HepG2 (cell line): ENCODE measurements at regions not wholly inside any gene's neighbourhood (a gene's known extent, or its start where the extent isn't known, plus 50 kb on each side); places are given as distances from the start of the nearest gene placed in this dataset.

Source experiments
- ATAC-seq: fragments of 200-7000 bp; cut with Tn5 transposase; 3 replicates; pipeline ENCODE4 v1.9.1; 2020; ENCODE audit warnings: mild to moderate bottlenecking, moderate library complexity
- BruUV-seq: library from RNA; stranded (reverse); fragments of 400-500 nt; replicated peaks from 2 replicates; lab custom pipeline; 2021; lab: Mats Ljungman, UMichigan
- CTCF ChIA-PET: fragments of 300-600 bp; formaldehyde crosslinking; extraction: SDS; loops from one replicate; lab custom pipeline; 2021; ENCODE audit warnings: low total read pairs, inconsistent platforms, low intra/inter-chr PET ratio; lab: Yijun Ruan, JAX
- POLR2A ChIA-PET: fragments of 350-600 bp; sonication (Branson Sonifier 250); formaldehyde crosslinking; loops from one replicate; lab custom pipeline; 2020; ENCODE audit warnings: antibody characterized with exemption, inconsistent platforms; lab: Yijun Ruan, JAX
- DNase-seq: peaks from one replicate; pipeline ENCODE4 v3.0.0-alpha.2; 2015; ENCODE audit warnings: low spot score
- FAIRE-seq: peaks from 3 replicates; lab custom pipeline; 2011; peaks lifted over from hg19 to GRCh38; lab: Jason Lieb, UNC
- H2AFZ ChIP-seq: one replicate; pipeline ENCODE4 v1.6.1; 2011; ENCODE audit warnings: low read length, inconsistent platforms
- H3K27ac ChIP-seq: fragments of 300-600 bp; 3 replicates; pipeline ENCODE4 v1.8.0; 2011; ENCODE audit warnings: mixed run types, mild to moderate bottlenecking, mixed read lengths, low read length, inconsistent platforms; ENCODE audit not compliant: insufficient read depth; ENCODE audit errors: extremely low read length
- H3K27me3 ChIP-seq, 2 experiments: fragments of 200-600 bp in 1 of 2; 2 replicates in 1 of 2; 3 replicates in 1 of 2; pipeline versions ENCODE4 v1.6.0 to v1.8.0; 2011; ENCODE audit warnings: low read length in 2 of 2, mild to moderate bottlenecking in 2 of 2, moderate library complexity in 2 of 2, inconsistent platforms in 1 of 2; ENCODE audit not compliant: insufficient read depth in 2 of 2, control insufficient read depth in 1 of 2
- H3K36me3 ChIP-seq, 2 experiments: fragments of 200-600 bp in 1 of 2; replicated peaks in 1 of 2; 2 replicates in 1 of 2; 3 replicates in 1 of 2; pipeline versions ENCODE4 v1.5.1 to v1.8.0; 2011; ENCODE audit warnings: low read length in 2 of 2, inconsistent platforms in 1 of 2; ENCODE audit not compliant: insufficient read depth in 2 of 2, control insufficient read depth in 1 of 2
- H3K4me1 ChIP-seq: 2 replicates; pipeline ENCODE4 v1.5.1; 2012; ENCODE audit warnings: low read length, inconsistent platforms; ENCODE audit not compliant: insufficient read depth
- H3K4me2 ChIP-seq: 2 replicates; pipeline ENCODE4 v1.6.0; 2011; ENCODE audit warnings: low read depth, low read length, inconsistent platforms
- H3K4me3 ChIP-seq, 3 experiments: fragments of 200-600 bp in 1 of 3; sonication (generic), shearing (Covaris generic) in 1 of 3; replicated peaks in 1 of 3; 2 replicates each; pipeline ENCODE4 v1.5.1; 2011 to 2016; ENCODE audit warnings: low read length in 3 of 3, inconsistent platforms in 2 of 3, low read depth in 2 of 3, mild to moderate bottlenecking in 2 of 3, control low read depth in 1 of 3, mixed read lengths in 1 of 3; ENCODE audit not compliant: insufficient read depth in 1 of 3
- H3K79me2 ChIP-seq: one replicate; pipeline ENCODE4 v1.6.1; 2011; ENCODE audit warnings: low read length, inconsistent platforms; ENCODE audit not compliant: insufficient read depth
- H3K9ac ChIP-seq: 2 replicates; pipeline ENCODE4 v1.6.0; 2011; ENCODE audit warnings: mild to moderate bottlenecking, low read depth, low read length, inconsistent platforms; ENCODE audit not compliant: insufficient read depth
- H3K9me3 ChIP-seq: 2 replicates; pipeline ENCODE4 v1.5.1; 2012; ENCODE audit warnings: mild to moderate bottlenecking, low read length
- H4K20me1 ChIP-seq: 2 replicates; pipeline ENCODE4 v1.6.0; 2011; ENCODE audit warnings: inconsistent platforms, mild to moderate bottlenecking, low read length, moderate library complexity; ENCODE audit not compliant: insufficient read depth
- ARHGAP35 ChIP-seq: sonication (generic); formaldehyde crosslinking; IDR thresholded peaks from 2 replicates; pipeline ENCODE4 v1.9.0; 2022; ENCODE audit warnings: mild to moderate bottlenecking, inconsistent platforms, moderate library complexity, missing genetic modification reagents, borderline replicate concordance
- GATAD1 ChIP-seq: IDR thresholded peaks from 2 replicates; pipeline ENCODE4 v1.6.1; 2016; ENCODE audit warnings: missing genetic modification reagents, missing compliant biosample characterization
- KLF12 ChIP-seq: sonication (generic); formaldehyde crosslinking; IDR thresholded peaks from 2 replicates; pipeline ENCODE4 v1.4.0; 2020; ENCODE audit warnings: missing genetic modification reagents, borderline replicate concordance
- MEIS1 ChIP-seq: sonication (generic); formaldehyde crosslinking; IDR thresholded peaks from 2 replicates; pipeline ENCODE4 v1.9.0; 2021; ENCODE audit warnings: mild to moderate bottlenecking, missing genetic modification reagents, moderate library complexity, borderline replicate concordance
- SP5 ChIP-seq: IDR thresholded peaks from 2 replicates; pipeline ENCODE4 v1.6.1; 2016; ENCODE audit warnings: low read depth, borderline replicate concordance
- SRY ChIP-seq: sonication (generic); formaldehyde crosslinking; IDR thresholded peaks from 2 replicates; pipeline ENCODE4 v1.8.0; 2022; ENCODE audit warnings: mild to moderate bottlenecking, missing genetic modification reagents
- ZFYVE20 ChIP-seq: sonication (generic); formaldehyde crosslinking; IDR thresholded peaks from 2 replicates; pipeline ENCODE4 v1.8.0; 2023; ENCODE audit warnings: low read depth, mild to moderate bottlenecking, moderate library complexity, missing genetic modification reagents, borderline replicate concordance
- ZNF251 ChIP-seq: sonication (generic); formaldehyde crosslinking; IDR thresholded peaks from 2 replicates; pipeline ENCODE4 v1.9.0; 2021; ENCODE audit warnings: mild to moderate bottlenecking, missing genetic modification reagents
- ZNF292 ChIP-seq: sonication (generic); formaldehyde crosslinking; IDR thresholded peaks from 2 replicates; pipeline ENCODE4 v1.8.1; 2022; ENCODE audit warnings: mild to moderate bottlenecking, low read depth, missing genetic modification reagents, borderline replicate concordance
- ZNF773 ChIP-seq: sonication (generic); formaldehyde crosslinking; IDR thresholded peaks from 2 replicates; pipeline ENCODE4 v1.4.0; 2020; ENCODE audit warnings: missing genetic modification reagents, borderline replicate concordance
- WGBS: methylation state at CpG from one replicate; pipeline ENCODE4 v1.1.6; 2017; ENCODE audit warnings: low lambda C conversion rate; 5-methylcytosine and 5-hydroxymethylcytosine counted together
- in situ Hi-C: cut with HindIII; loops from 2 replicates; pipeline ENCODE4 v1.10.0; 2017; ENCODE audit warnings: low pct_unique_long_range_greater_than_20kb; ENCODE audit not compliant: extremely low pct_ligation_motif_present
- intact Hi-C: fragments of 100-400 bp; cut with micrococcal nuclease; formaldehyde crosslinking; loops from one replicate; pipeline ENCODE4 v1.10.0; 2022; ENCODE audit not compliant: unreplicated experiment
- TF ChIP-seq, protein P1 (sequence below): sonication (generic); formaldehyde crosslinking; IDR thresholded peaks from 2 replicates; pipeline ENCODE4 v1.4.0; 2020; ENCODE audit warnings: mild to moderate bottlenecking, missing genetic modification reagents, borderline replicate concordance
- TF ChIP-seq, protein P2 (sequence below): sonication (generic); formaldehyde crosslinking; IDR thresholded peaks from 2 replicates; pipeline ENCODE4 v1.4.0; 2020; ENCODE audit warnings: low read depth, mild to moderate bottlenecking, missing genetic modification reagents

DNA sequence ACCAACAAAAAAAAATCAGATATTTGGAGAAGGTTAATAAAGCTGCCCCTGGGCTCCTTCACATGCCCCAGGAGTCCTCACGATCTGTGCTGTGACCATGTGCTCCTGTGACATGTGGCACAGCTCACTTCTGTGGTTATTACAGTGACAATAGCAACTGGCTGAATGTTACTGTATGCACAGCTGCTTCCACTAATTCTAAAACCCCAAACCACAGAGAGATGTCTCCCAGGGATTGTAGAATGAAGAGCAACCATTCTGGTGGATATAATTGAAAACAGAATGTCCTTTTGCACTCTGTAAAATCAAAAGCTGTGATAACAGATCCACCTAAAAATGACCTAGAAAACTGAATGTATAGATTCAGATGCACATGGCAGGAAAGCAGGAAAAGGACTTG lies 489.2 kb upstream of the CNTN4 start:
- intact Hi-C loops = no loop called here

GRCh38 chr3:1611824-1612223 lies 486.8 kb upstream of the CNTN4 start:
- H3K4me3 ChIP-seq = no peak overlapping the region
- ChIA-PET POLR2A (no interaction called here), CTCF (no interaction called here)
- H3K27me3 ChIP-seq = no peaks in the 10 kb centered on the region
- FAIRE-seq (no peak), ATAC-seq (no peak), DNase-seq (no peak)
- no peaks in the 10 kb centered on the region for H3K4me1 ChIP-seq
- H3K9me3 ChIP-seq = peaks cover 94% of the 10 kb centered on the region
- no peaks in the 10 kb centered on the region for H4K20me1 ChIP-seq
- no peaks in the 10 kb centered on the region for H3K79me2 ChIP-seq
- no peaks in the 10 kb centered on the region for H3K36me3 ChIP-seq
- no peak overlapping the region for H3K4me2 ChIP-seq
- intact Hi-C loops (no loop called here), in situ Hi-C loops (no loop called here)
- no peak overlapping the region for H2AFZ ChIP-seq
- no peak for TF ChIP-seq KLF12 (CRISPR knock-in tag)
- TF ChIP-seq MEIS1 = no peak
- TF ChIP-seq ZNF773 (CRISPR knock-in tag) = no peak
- TF ChIP-seq, protein P1, sequence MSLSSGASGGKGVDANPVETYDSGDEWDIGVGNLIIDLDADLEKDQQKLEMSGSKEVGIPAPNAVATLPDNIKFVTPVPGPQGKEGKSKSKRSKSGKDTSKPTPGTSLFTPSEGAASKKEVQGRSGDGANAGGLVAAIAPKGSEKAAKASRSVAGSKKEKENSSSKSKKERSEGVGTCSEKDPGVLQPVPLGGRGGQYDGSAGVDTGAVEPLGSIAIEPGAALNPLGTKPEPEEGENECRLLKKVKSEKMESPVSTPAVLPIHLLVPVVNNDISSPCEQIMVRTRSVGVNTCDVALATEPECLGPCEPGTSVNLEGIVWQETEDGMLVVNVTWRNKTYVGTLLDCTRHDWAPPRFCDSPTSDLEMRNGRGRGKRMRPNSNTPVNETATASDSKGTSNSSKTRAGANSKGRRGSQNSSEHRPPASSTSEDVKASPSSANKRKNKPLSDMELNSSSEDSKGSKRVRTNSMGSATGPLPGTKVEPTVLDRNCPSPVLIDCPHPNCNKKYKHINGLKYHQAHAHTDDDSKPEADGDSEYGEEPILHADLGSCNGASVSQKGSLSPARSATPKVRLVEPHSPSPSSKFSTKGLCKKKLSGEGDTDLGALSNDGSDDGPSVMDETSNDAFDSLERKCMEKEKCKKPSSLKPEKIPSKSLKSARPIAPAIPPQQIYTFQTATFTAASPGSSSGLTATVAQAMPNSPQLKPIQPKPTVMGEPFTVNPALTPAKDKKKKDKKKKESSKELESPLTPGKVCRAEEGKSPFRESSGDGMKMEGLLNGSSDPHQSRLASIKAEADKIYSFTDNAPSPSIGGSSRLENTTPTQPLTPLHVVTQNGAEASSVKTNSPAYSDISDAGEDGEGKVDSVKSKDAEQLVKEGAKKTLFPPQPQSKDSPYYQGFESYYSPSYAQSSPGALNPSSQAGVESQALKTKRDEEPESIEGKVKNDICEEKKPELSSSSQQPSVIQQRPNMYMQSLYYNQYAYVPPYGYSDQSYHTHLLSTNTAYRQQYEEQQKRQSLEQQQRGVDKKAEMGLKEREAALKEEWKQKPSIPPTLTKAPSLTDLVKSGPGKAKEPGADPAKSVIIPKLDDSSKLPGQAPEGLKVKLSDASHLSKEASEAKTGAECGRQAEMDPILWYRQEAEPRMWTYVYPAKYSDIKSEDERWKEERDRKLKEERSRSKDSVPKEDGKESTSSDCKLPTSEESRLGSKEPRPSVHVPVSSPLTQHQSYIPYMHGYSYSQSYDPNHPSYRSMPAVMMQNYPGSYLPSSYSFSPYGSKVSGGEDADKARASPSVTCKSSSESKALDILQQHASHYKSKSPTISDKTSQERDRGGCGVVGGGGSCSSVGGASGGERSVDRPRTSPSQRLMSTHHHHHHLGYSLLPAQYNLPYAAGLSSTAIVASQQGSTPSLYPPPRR (CRISPR knock-in tag) = no peak
- no peak for TF ChIP-seq ARHGAP35 (CRISPR knock-in tag)
- no peak for TF ChIP-seq ZNF292 (CRISPR knock-in tag)
- no peak for TF ChIP-seq ZFYVE20 (CRISPR knock-in tag)
- TF ChIP-seq SRY (CRISPR knock-in tag) = no peak
- no peak overlapping the region for H3K9ac ChIP-seq
- 0% methylated on average over 3 of the region's 3 CpGs for WGBS
- H3K27ac ChIP-seq = no peak overlapping the region
- BruUV-seq = no TSS peak

More for the DNA sequence above, 489.2 kb upstream of the CNTN4 start:
- no TSS peak for BruUV-seq
- Histone ChIP-seq H3K27me3 (no peaks in the 10 kb centered on the region), H3K27ac (no peak overlapping the region), H3K4me3 (no peak overlapping the region), H2AFZ (no peak overlapping the region), H3K4me2 (no peak overlapping the region), H3K9ac (no peak overlapping the region), H3K79me2 (no peaks in the 10 kb centered on the region), H3K9me3 (peaks cover 94% of the 10 kb centered on the region), H3K36me3 (no peaks in the 10 kb centered on the region), H3K4me1 (no peaks in the 10 kb centered on the region), H4K20me1 (no peaks in the 10 kb centered on the region)
- DNase-seq (no peak), ATAC-seq (no peak), FAIRE-seq (no peak)
- CTCF ChIA-PET = no interaction called here
- in situ Hi-C loops = no loop called here
- WGBS = 0% methylated on average over 1 of the region's 1 CpG
- POLR2A ChIA-PET = no interaction called here
- TF ChIP-seq SP5 (CRISPR knock-in tag) (no peak), GATAD1 (CRISPR knock-in tag) (no peak), ZNF251 (CRISPR knock-in tag) (no peak)
- TF ChIP-seq, protein P2, sequence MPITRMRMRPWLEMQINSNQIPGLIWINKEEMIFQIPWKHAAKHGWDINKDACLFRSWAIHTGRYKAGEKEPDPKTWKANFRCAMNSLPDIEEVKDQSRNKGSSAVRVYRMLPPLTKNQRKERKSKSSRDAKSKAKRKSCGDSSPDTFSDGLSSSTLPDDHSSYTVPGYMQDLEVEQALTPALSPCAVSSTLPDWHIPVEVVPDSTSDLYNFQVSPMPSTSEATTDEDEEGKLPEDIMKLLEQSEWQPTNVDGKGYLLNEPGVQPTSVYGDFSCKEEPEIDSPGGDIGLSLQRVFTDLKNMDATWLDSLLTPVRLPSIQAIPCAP = no peak
